ENCODE measurements at regions not wholly inside any gene's neighbourhood (a gene's known extent, or its start where the extent isn't known, plus 50 kb on each side); places are given as distances from the start of the nearest gene placed in this dataset.

DNA sequence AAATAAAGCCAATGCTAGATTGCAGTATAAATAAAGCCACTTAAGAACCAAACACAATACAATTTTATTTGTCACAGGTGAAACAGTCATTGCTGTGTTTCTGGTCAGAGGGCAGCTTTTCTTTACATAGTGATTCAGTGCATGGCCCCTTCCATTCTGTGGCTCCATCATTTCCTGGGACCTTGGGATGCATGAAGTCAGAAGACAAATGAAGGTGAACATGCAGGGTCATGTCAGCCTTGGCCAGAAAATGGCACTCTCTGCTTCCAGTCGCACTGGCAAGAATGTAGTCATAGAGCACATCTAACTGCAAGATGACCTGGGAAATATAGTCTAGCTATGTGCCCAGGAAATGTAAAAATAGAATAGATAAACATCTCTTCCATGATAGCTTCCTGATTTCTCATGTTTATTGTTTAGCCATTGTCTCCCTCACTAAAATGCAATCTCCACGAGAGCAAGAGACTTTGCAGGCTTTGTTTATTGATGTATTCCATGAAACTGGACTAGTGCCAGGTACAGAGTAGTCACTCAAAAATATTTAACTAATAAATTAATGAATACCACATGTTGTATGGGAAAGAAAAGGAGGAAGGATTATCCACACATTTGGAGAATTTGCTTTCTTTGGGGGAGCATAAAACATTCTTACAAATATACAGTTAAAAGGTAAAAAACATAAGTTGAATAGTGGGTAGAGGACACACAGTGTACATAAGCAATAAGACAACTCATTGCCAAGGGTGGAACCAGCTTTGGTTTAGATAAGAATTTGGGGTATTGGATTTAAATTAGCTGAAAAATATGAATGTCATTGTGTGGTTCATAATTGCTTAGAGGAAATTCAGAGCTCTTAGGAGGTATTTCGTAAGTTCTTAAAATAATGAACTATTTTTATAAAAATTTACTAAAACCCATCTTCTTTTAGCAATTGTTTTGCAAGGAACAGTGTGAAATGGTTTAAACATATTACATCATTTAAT, 343.8 kb downstream of the PID1 start:
- ATAC-seq = no peak
- 60 to 65% (median 61%) methylated on average over 3 of the region's 3 CpGs for WGBS, 3 donors
- intact Hi-C loops (cut with DNase I) = no loop called here
- Histone ChIP-seq H3K36me3 (ENCODE audit: insufficient read depth in 1 of 2, low read depth in 1 of 2) (no peaks in the 10 kb centered on the region), H3K9me3 (peaks cover 5% of the 10 kb centered on the region), H3K27ac (no peak overlapping the region), H3K27me3 (ENCODE audit: insufficient read depth in 3 of 3, low read length in 2 of 3) (no peaks in the 10 kb centered on the region), H3K4me1 (no peaks in the 10 kb centered on the region), H3K4me3 (no peak overlapping the region)
- TF ChIP-seq CTCF (IDR thresholded peaks at IDR 0.05) = no peak
- DNase-seq = no peak

- H3K4me1 ChIP-seq = no peaks in the 10 kb centered on the region
- no peaks in the 10 kb centered on the region for H3K36me3 ChIP-seq (ENCODE audit: insufficient read depth in 1 of 2, low read depth in 1 of 2)
- H3K9me3 ChIP-seq = no peaks in the 10 kb centered on the region
- intact Hi-C loops (cut with DNase I) = no loop called here
- no peak overlapping the region for H3K4me3 ChIP-seq
- no peak overlapping the region for H3K27ac ChIP-seq
- WGBS, 3 donors = 91 to 94% (median 92%) methylated on average over 4 of the region's 4 CpGs
- no peak for TF ChIP-seq CTCF (IDR thresholded peaks at IDR 0.05)
- no peak for ATAC-seq
- no peak for DNase-seq
- no peaks in the 10 kb centered on the region for H3K27me3 ChIP-seq (ENCODE audit: insufficient read depth in 3 of 3, low read length in 2 of 3)
These were observed 351.3 kb downstream of the PID1 start for GRCh38 chr2:228919808-228920207.

DNA sequence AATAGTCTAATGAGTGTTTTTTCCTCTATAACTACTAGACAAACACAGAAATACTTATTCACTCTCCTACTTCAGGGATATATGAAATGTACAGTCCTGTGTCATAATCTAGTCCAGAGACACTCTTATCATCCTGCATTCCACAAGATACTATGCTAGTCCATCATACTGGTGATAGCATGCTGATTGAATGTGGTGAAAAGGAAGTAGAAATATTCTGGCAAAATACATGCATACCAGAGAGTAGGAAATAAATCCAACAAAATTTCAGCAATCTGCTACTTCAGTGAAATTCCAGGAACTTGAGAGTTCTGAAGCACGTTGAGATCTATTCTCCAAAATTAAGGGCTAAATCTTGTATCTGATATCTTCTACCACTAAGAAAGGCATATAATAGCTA, 353.9 kb downstream of the PID1 start:
- no peak overlapping the region for H3K4me3 ChIP-seq
- TF ChIP-seq CTCF (IDR thresholded peaks at IDR 0.05) = no peak
- WGBS, 3 donors = 12 to 23% (median 16%) methylated on average over 1 of the region's 1 CpG
- H3K27ac ChIP-seq = no peak overlapping the region
- ATAC-seq (peak in 1 of 4 donors; percentile 61), DNase-seq (no peak)
- intact Hi-C loops (cut with DNase I) = no loop called here
- H3K36me3 ChIP-seq (ENCODE audit: insufficient read depth in 1 of 2, low read depth in 1 of 2) = no peaks in the 10 kb centered on the region
- H3K4me1 ChIP-seq = no peaks in the 10 kb centered on the region
- no peaks in the 10 kb centered on the region for H3K27me3 ChIP-seq (ENCODE audit: insufficient read depth in 3 of 3, low read length in 2 of 3)
- no peaks in the 10 kb centered on the region for H3K9me3 ChIP-seq

- ATAC-seq = no peak
- 44 to 54% (median 52%) methylated on average over 4 of the region's 4 CpGs for WGBS, 3 donors
- DNase-seq = no peak
These were observed 354.5 kb downstream of the PID1 start for GRCh38 chr2:228916416-228917090.

More at GRCh38 chr2:228916416-228917090, 354.5 kb downstream of the PID1 start:
- Histone ChIP-seq H3K9me3 (no peaks in the 10 kb centered on the region), H3K4me3 (no peak overlapping the region), H3K27me3 (ENCODE audit: insufficient read depth in 3 of 3, low read length in 2 of 3) (no peaks in the 10 kb centered on the region), H3K36me3 (ENCODE audit: insufficient read depth in 1 of 2, low read depth in 1 of 2) (no peaks in the 10 kb centered on the region), H3K27ac (no peak overlapping the region), H3K4me1 (no peaks in the 10 kb centered on the region)
- intact Hi-C loops (cut with DNase I) = no loop called here
- TF ChIP-seq CTCF (IDR thresholded peaks at IDR 0.05) = no peak

Data from psoas muscle (tissue), 7 donors.